HepG2 (cell line): ENCODE measurements at regions not wholly inside any gene's neighbourhood (a gene's known extent, or its start where the extent isn't known, plus 50 kb on each side); places are given as distances from the start of the nearest gene placed in this dataset.

Experiments used
- CTCF ChIP-seq: sonication (generic); formaldehyde crosslinking; IDR thresholded peaks from 2 replicates; pipeline ENCODE4 v1.5.0; 2020; ENCODE audit warnings: mild to moderate bottlenecking, missing genetic modification reagents, moderate library complexity
- HNRNPUL1 ChIP-seq: fragments of 200-400 bp; formaldehyde crosslinking; IDR thresholded peaks from 2 replicates; pipeline ENCODE4 v1.6.1; 2017; ENCODE audit warnings: low read depth, mild to moderate bottlenecking, low read length, moderate library complexity
- MNT ChIP-seq: fragments of 450-650 bp; IDR thresholded peaks from 2 replicates; pipeline ENCODE4 v1.6.1; 2016
- ZNF24 ChIP-seq: fragments of 450-650 bp; IDR thresholded peaks from 2 replicates; pipeline ENCODE4 v1.6.1; 2017; ENCODE audit warnings: antibody characterized with exemption, mild to moderate bottlenecking
- ZNF282 ChIP-seq: fragments of 450-650 bp; IDR thresholded peaks from 2 replicates; pipeline ENCODE4 v1.6.1; 2018; ENCODE audit not compliant: partially characterized antibody
- ZNF878 ChIP-seq: sonication (generic); formaldehyde crosslinking; IDR thresholded peaks from 2 replicates; pipeline ENCODE4 v1.8.1; 2023; ENCODE audit warnings: mild to moderate bottlenecking, missing genetic modification reagents, moderate library complexity
- ZSCAN29 ChIP-seq: sonication (generic); formaldehyde crosslinking; conservative IDR thresholded peaks from 2 replicates; pipeline ENCODE4 v1.4.0; 2020; ENCODE audit warnings: mild to moderate bottlenecking, missing genetic modification reagents

GRCh38 chr7:37592366-37592765 lies 91.2 kb upstream of the GPR141 start:
- no peak for TF ChIP-seq MNT
- no peak for TF ChIP-seq CTCF (CRISPR knock-in tag)
- no peak for TF ChIP-seq HNRNPUL1
- TF ChIP-seq ZNF878 (CRISPR knock-in tag) = no peak
- TF ChIP-seq ZNF282 = no peak
- no peak for TF ChIP-seq ZNF24
- no peak for TF ChIP-seq ZSCAN29 (CRISPR knock-in tag)
